GM19468 (cell line): ENCODE measurements at regions not wholly inside any gene's neighbourhood (a gene's known extent, or its start where the extent isn't known, plus 50 kb on each side); places are given as distances from the start of the nearest gene placed in this dataset.
"Not testable (repeated sequence)": the region's sequence is repeated elsewhere in the genome, so short reads cannot be mapped to it uniquely, and the experiment has no call there.

Experiments
- ATAC-seq: cut with Tn5 transposase; IDR thresholded peaks from one replicate; pipeline ENCODE4 v1.9.1; 2021; ENCODE audit warnings: mild to moderate bottlenecking, moderate library complexity, moderate number of reproducible peaks; ENCODE audit not compliant: unreplicated experiment; ENCODE audit errors: extremely low read depth

- not testable (repeated sequence) for ATAC-seq
These were observed 1227.4 kb downstream of the TMEM121 start for GRCh38 chr14:106753751-106754150.

- ATAC-seq = not testable (repeated sequence)
These were observed 1231.1 kb downstream of the TMEM121 start for GRCh38 chr14:106757444-106757843.

GRCh38 chr14:106761886-106762816, 1235.8 kb downstream of the TMEM121 start:
- ATAC-seq = not testable (repeated sequence)

GRCh38 chr14:106764968-106765369, 1238.6 kb downstream of the TMEM121 start:
- ATAC-seq = not testable (repeated sequence)

GRCh38 chr14:106766145-106766544, 1239.8 kb downstream of the TMEM121 start:
- ATAC-seq = no peak

GRCh38 chr14:106766551-106767277, 1240.3 kb downstream of the TMEM121 start:
- ATAC-seq = not testable (repeated sequence)

GRCh38 chr14:106768230-106768629, 1241.8 kb downstream of the TMEM121 start:
- not testable (repeated sequence) for ATAC-seq

- not testable (repeated sequence) for ATAC-seq
These were observed 1242.8 kb downstream of the TMEM121 start for GRCh38 chr14:106768972-106769700.

- not testable (repeated sequence) for ATAC-seq
These were observed 1243.8 kb downstream of the TMEM121 start for GRCh38 chr14:106770158-106770672.

GRCh38 chr14:106774889-106775480, 1248.6 kb downstream of the TMEM121 start:
- not testable (repeated sequence) for ATAC-seq

- ATAC-seq = no peak
These were observed 1250.1 kb downstream of the TMEM121 start for GRCh38 chr14:106776395-106776983.

GRCh38 chr14:106778986-106779385, 1252.6 kb downstream of the TMEM121 start:
- ATAC-seq = no peak

GRCh38 chr14:106786697-106787096, 1260.3 kb downstream of the TMEM121 start:
- ATAC-seq = no peak

GRCh38 chr14:106787626-106788025, 1261.2 kb downstream of the TMEM121 start:
- ATAC-seq = no peak

GRCh38 chr14:106788534-106788933, 1262.2 kb downstream of the TMEM121 start:
- no peak for ATAC-seq

GRCh38 chr14:106789318-106789717, 1262.9 kb downstream of the TMEM121 start:
- ATAC-seq = no peak

GRCh38 chr14:106790189-106791036, 1264.0 kb downstream of the TMEM121 start:
- ATAC-seq = no peak

GRCh38 chr14:106792543-106792942, 1266.2 kb downstream of the TMEM121 start:
- no peak for ATAC-seq
